ENCODE measurements at regions not wholly inside any gene's neighbourhood (a gene's known extent, or its start where the extent isn't known, plus 50 kb on each side); places are given as distances from the start of the nearest gene placed in this dataset.
"Not testable (repeated sequence)": the region's sequence is repeated elsewhere in the genome, so short reads cannot be mapped to it uniquely, and the experiment has no call there.

DNA sequence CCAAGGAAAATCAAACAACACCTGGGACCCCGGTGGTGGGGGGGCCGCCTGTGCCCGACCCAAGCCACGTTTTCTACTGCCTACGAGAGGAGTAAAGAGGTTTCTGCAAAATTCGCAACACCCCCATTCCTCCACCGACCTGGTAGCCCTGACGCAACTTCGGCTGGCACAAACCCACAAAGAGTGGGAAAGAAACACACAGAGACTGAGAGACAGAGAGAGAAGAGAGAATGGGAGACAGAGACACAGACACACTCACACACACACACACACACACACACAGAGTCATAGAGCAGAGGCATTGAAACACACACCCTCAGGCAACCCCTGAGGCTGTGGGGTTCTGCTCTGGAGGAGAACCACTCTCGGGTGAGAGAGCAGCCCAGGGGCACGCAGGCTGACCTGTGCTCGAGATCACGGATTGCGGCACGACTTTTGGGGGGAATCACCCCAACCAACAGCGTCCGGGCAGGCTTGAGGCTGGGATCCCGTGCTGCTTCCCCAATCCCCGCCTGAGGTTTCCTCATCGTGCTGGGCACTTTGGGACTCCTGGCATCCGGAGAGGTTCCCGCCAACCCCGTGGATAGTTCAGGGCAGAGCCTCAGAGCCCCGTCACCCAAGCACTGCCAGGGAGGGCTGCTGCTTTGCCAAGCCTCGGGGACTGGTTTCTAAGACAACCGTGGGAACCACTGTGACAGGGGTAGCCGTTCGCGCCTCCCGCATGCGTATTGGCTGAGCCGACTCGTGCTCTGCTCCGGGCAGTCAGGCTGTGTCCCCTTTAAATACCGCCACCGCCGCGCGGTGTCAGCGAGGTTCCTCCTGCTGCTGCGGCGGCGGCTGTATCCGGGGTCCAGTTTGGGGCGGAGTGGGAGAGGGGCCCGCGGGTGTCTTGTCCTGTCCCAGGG is 682.4 kb upstream of the TPTE start:
- Histone ChIP-seq H3K36me3 (ENCODE audit: insufficient read depth, low read length) (no peaks in the 10 kb centered on the region), H3K9me2 (replicated peaks; ENCODE audit: insufficient read depth, low read length) (no peaks in the 10 kb centered on the region), H2AFZ (ENCODE audit: low read length) (no peak overlapping the region), H3K27me3 (ENCODE audit: low read length) (no peaks in the 10 kb centered on the region), H3K4me2 (ENCODE audit: low read depth, low read length, poor library complexity, severe bottlenecking) (no peak overlapping the region), H3K9ac (ENCODE audit: low read length) (no peak overlapping the region), H3K79me2 (ENCODE audit: low read length) (no peaks in the 10 kb centered on the region), H3K27ac (ENCODE audit: low read length) (no peak overlapping the region), H3K4me1 (ENCODE audit: low read length) (no peaks in the 10 kb centered on the region), H3K9me3 (ENCODE audit: low read length) (peaks cover 43% of the 10 kb centered on the region), H3K4me3 (ENCODE audit: low read length) (no peak overlapping the region), H4K20me1 (ENCODE audit: insufficient read depth, low read depth, low read length) (no peaks in the 10 kb centered on the region)
- no peak for DNase-seq

DNA sequence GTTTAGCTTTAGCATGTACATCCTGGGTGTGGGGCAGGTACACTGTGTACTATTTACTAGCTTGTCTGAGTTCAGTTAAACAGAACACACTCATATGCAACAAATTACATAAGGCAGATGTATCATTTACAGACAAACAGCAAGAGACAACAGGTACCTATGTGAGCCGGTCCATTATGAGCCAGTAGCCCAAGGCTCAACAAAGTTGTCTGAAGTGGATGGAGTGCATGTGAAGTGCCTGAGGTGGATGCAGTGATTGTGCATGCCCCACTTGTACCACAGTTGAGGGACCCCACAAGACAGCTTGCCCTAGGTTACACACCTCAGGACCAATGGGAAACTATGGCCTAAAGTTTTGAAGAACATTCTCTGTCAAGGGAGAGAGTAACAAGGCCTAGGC is 677.3 kb upstream of the TPTE start:
- not testable (repeated sequence) for H3K36me3 ChIP-seq (ENCODE audit: insufficient read depth, low read length); H3K27ac ChIP-seq (ENCODE audit: low read length); DNase-seq; H3K4me3 ChIP-seq (ENCODE audit: low read length); H4K20me1 ChIP-seq (ENCODE audit: insufficient read depth, low read depth, low read length); H3K4me2 ChIP-seq (ENCODE audit: low read depth, low read length, poor library complexity, severe bottlenecking); H3K27me3 ChIP-seq (ENCODE audit: low read length); H3K9me2 ChIP-seq (replicated peaks; ENCODE audit: insufficient read depth, low read length); H2AFZ ChIP-seq (ENCODE audit: low read length); H3K9ac ChIP-seq (ENCODE audit: low read length); H3K4me1 ChIP-seq (ENCODE audit: low read length); H3K79me2 ChIP-seq (ENCODE audit: low read length)
- H3K9me3 ChIP-seq (ENCODE audit: low read length): peaks cover 41% of the 10 kb centered on the region

DNA sequence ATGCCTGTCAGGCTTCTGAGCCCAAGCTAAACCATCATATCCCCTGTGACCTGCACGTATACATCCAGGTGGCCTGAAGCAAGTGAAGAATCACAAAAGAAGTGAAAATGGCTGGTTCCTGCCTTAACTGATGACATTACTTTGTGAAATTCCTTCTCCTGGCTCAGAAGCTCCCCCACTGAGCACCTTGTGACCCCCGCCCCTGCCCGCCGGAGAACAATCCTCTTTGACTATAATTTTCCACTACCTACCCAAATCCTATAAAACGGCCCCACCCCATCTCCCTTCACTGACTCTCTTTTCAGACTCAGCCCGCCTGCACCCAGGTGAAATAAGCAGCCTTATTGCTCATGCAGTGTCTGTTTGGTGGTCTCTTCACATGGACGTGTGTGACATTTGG is 673.9 kb upstream of the TPTE start:
- not testable (repeated sequence) for H2AFZ ChIP-seq (ENCODE audit: low read length); H3K79me2 ChIP-seq (ENCODE audit: low read length); H3K4me1 ChIP-seq (ENCODE audit: low read length); H3K4me2 ChIP-seq (ENCODE audit: low read depth, low read length, poor library complexity, severe bottlenecking); H3K4me3 ChIP-seq (ENCODE audit: low read length); DNase-seq; H4K20me1 ChIP-seq (ENCODE audit: insufficient read depth, low read depth, low read length); H3K27ac ChIP-seq (ENCODE audit: low read length); H3K27me3 ChIP-seq (ENCODE audit: low read length); H3K9me2 ChIP-seq (replicated peaks; ENCODE audit: insufficient read depth, low read length); H3K36me3 ChIP-seq (ENCODE audit: insufficient read depth, low read length); H3K9ac ChIP-seq (ENCODE audit: low read length)
- H3K9me3 ChIP-seq (ENCODE audit: low read length): peaks cover 29% of the 10 kb centered on the region

DNA sequence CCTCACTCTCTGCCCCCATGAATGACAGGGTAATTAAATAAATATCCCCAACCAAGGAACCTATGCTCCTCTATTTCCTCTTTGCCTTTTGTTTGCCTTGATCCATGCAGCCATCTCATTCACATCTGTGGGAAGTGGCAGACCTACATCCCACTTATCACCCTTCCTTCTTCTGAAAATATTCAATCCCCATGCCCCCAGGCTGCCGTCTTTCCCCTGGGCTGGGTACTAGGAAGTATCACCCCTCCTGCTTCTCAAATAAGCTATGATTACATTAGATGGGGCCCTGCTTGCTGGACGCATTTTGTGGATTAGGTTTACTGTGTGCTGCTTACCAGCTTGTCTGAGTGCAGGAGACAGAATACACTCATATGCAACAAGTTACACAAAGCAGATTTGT is 670.2 kb upstream of the TPTE start:
- not testable (repeated sequence) for H2AFZ ChIP-seq (ENCODE audit: low read length); DNase-seq; H3K9me2 ChIP-seq (replicated peaks; ENCODE audit: insufficient read depth, low read length); H3K9ac ChIP-seq (ENCODE audit: low read length); H3K36me3 ChIP-seq (ENCODE audit: insufficient read depth, low read length); H4K20me1 ChIP-seq (ENCODE audit: insufficient read depth, low read depth, low read length); H3K4me3 ChIP-seq (ENCODE audit: low read length); H3K4me2 ChIP-seq (ENCODE audit: low read depth, low read length, poor library complexity, severe bottlenecking); H3K4me1 ChIP-seq (ENCODE audit: low read length); H3K27me3 ChIP-seq (ENCODE audit: low read length); H3K79me2 ChIP-seq (ENCODE audit: low read length); H3K27ac ChIP-seq (ENCODE audit: low read length)
- peaks cover 18% of the 10 kb centered on the region for H3K9me3 ChIP-seq (ENCODE audit: low read length)

DNA sequence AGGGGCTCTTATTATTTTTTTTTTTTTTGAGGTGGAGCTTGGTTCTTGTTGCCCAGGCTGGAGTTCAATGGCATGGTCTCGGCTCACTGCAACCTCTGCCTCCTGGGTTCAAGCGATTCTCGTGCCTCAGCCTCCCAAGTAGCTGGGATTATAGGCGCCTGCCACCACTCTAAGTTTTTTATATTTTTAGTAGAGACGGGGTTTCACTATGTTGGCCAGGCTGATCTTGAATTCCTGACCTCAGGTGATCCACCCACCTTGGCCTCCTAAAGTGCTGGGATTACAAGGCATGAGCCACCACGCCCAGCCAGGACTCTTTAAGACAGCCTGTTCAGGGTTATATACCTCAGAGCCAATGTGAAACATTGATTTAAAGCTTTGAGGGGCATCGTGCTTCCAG is 669.7 kb upstream of the TPTE start:
- not testable (repeated sequence) for H3K9ac ChIP-seq (ENCODE audit: low read length); H3K9me2 ChIP-seq (replicated peaks; ENCODE audit: insufficient read depth, low read length); DNase-seq; H3K27ac ChIP-seq (ENCODE audit: low read length); H2AFZ ChIP-seq (ENCODE audit: low read length); H3K36me3 ChIP-seq (ENCODE audit: insufficient read depth, low read length); H3K4me2 ChIP-seq (ENCODE audit: low read depth, low read length, poor library complexity, severe bottlenecking); H3K4me1 ChIP-seq (ENCODE audit: low read length); H3K4me3 ChIP-seq (ENCODE audit: low read length); H3K79me2 ChIP-seq (ENCODE audit: low read length); H3K27me3 ChIP-seq (ENCODE audit: low read length); H4K20me1 ChIP-seq (ENCODE audit: insufficient read depth, low read depth, low read length)
- peaks cover 14% of the 10 kb centered on the region for H3K9me3 ChIP-seq (ENCODE audit: low read length)

DNA sequence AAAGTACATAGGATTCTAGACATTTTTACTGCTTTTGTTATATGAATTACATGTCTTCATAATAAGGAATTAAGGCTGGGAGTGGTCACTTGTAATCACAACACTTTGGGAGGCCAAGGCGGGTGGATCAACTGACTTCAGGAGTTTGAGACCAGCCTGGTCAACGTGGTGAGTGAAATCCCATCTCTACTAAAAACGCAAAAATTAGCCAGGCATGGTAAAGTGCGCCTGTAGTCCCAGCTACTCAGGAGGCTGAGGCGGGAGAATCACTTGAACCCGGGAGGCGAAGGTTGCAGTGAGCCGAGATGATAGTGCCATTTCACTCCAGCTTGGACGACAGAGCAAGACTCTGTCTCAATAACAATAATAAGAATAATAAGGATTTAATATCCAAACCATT is 663.8 kb upstream of the TPTE start:
- not testable (repeated sequence) for H3K4me1 ChIP-seq (ENCODE audit: low read length); H3K36me3 ChIP-seq (ENCODE audit: insufficient read depth, low read length); DNase-seq; H3K9me2 ChIP-seq (replicated peaks; ENCODE audit: insufficient read depth, low read length); H3K27me3 ChIP-seq (ENCODE audit: low read length); H3K9ac ChIP-seq (ENCODE audit: low read length); H2AFZ ChIP-seq (ENCODE audit: low read length); H3K4me3 ChIP-seq (ENCODE audit: low read length); H3K79me2 ChIP-seq (ENCODE audit: low read length); H3K4me2 ChIP-seq (ENCODE audit: low read depth, low read length, poor library complexity, severe bottlenecking); H3K9me3 ChIP-seq (ENCODE audit: low read length); H4K20me1 ChIP-seq (ENCODE audit: insufficient read depth, low read depth, low read length); H3K27ac ChIP-seq (ENCODE audit: low read length)

DNA sequence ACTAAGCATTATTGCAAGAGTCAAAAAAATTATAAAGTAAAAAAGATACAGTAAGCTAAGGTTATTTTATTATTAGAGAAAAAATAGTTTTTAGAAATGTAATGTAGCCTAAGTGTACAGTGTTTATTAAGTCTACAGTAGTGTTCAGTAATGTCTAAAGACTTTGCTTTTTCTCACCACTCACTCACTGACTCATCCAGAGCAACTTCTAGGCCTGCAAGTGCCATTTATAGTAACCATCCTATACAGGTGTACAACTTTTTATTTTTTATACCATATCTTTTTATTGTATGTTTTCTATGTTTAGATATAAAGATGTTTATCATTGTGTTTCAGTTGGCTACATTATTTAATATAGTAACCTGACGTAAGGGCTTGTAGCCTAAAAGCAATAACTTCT is 661.5 kb upstream of the TPTE start:
- not testable (repeated sequence) for H3K36me3 ChIP-seq (ENCODE audit: insufficient read depth, low read length); H3K27me3 ChIP-seq (ENCODE audit: low read length); H3K9me2 ChIP-seq (replicated peaks; ENCODE audit: insufficient read depth, low read length); H3K4me2 ChIP-seq (ENCODE audit: low read depth, low read length, poor library complexity, severe bottlenecking); H3K79me2 ChIP-seq (ENCODE audit: low read length); DNase-seq; H3K4me1 ChIP-seq (ENCODE audit: low read length); H4K20me1 ChIP-seq (ENCODE audit: insufficient read depth, low read depth, low read length); H3K27ac ChIP-seq (ENCODE audit: low read length); H2AFZ ChIP-seq (ENCODE audit: low read length); H3K9ac ChIP-seq (ENCODE audit: low read length); H3K4me3 ChIP-seq (ENCODE audit: low read length)
- H3K9me3 ChIP-seq (ENCODE audit: low read length): peaks cover 15% of the 10 kb centered on the region

DNA sequence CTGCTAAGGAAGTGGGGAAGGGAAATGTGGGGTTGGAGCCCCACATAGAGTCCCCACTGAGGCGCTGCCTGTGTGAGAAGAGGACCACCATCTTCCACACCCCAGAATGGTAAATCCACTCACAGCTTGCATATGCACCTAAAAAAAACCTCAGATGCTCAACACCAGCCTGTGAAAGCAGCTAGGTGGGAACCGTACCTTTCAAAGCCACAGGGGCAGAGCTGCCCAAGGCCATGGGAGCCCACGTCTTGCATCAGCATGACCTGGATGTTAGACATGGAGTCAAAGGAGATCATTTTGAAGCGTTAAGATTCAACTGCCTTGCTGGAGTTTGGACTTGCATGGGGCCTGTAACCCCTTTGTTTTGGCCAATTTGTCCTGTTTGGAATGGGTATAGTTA is 658.9 kb upstream of the TPTE start:
- not testable (repeated sequence) for H3K36me3 ChIP-seq (ENCODE audit: insufficient read depth, low read length); H3K79me2 ChIP-seq (ENCODE audit: low read length); DNase-seq; H3K27me3 ChIP-seq (ENCODE audit: low read length); H3K4me3 ChIP-seq (ENCODE audit: low read length); H3K4me2 ChIP-seq (ENCODE audit: low read depth, low read length, poor library complexity, severe bottlenecking); H3K4me1 ChIP-seq (ENCODE audit: low read length); H2AFZ ChIP-seq (ENCODE audit: low read length); H3K9ac ChIP-seq (ENCODE audit: low read length); H3K9me2 ChIP-seq (replicated peaks; ENCODE audit: insufficient read depth, low read length); H4K20me1 ChIP-seq (ENCODE audit: insufficient read depth, low read depth, low read length); H3K27ac ChIP-seq (ENCODE audit: low read length)
- H3K9me3 ChIP-seq (ENCODE audit: low read length): peaks cover 19% of the 10 kb centered on the region

DNA sequence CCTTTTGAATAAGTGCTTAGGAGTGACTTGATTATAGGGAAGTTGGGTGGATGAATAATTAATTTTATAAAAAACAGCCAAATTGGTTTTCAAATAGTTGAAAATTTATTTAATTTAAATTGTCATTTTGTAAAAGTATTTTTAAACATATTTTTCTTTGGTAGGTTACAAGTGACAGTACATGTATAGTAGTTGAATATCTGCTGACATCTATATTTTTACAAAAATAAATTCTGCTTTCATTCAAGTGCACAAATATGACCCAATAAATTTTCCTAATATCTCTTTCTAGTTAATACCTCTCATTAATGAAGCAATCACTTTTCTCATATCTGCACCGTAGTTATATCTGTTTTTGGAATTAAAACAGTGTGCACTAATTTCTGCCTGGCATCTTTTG is 653.6 kb upstream of the TPTE start:
- H3K9me3 ChIP-seq (ENCODE audit: low read length): peaks cover 24% of the 10 kb centered on the region
- not testable (repeated sequence) for H2AFZ ChIP-seq (ENCODE audit: low read length)

More for the DNA sequence above, 653.6 kb upstream of the TPTE start:
- H3K27me3 ChIP-seq (ENCODE audit: low read length); H3K27ac ChIP-seq (ENCODE audit: low read length); H3K9me2 ChIP-seq (replicated peaks; ENCODE audit: insufficient read depth, low read length); DNase-seq; H3K36me3 ChIP-seq (ENCODE audit: insufficient read depth, low read length); H3K4me1 ChIP-seq (ENCODE audit: low read length); H4K20me1 ChIP-seq (ENCODE audit: insufficient read depth, low read depth, low read length); H3K79me2 ChIP-seq (ENCODE audit: low read length); H3K9ac ChIP-seq (ENCODE audit: low read length); H3K4me2 ChIP-seq (ENCODE audit: low read depth, low read length, poor library complexity, severe bottlenecking); H3K4me3 ChIP-seq (ENCODE audit: low read length): not testable (repeated sequence)
